ENCODE measurements at regions not wholly inside any gene's neighbourhood (a gene's known extent, or its start where the extent isn't known, plus 50 kb on each side); places are given as distances from the start of the nearest gene placed in this dataset.
"Not testable (repeated sequence)": the region's sequence is repeated elsewhere in the genome, so short reads cannot be mapped to it uniquely, and the experiment has no call there.

- CTCF ChIA-PET, result no interaction called here
Measured at GRCh38 chrX:82412858-82413257, 1095.2 kb upstream of the POU3F4 start.

GRCh38 chrX:82442281-82442680 lies 1065.8 kb upstream of the POU3F4 start:
- H3K4me2 ChIP-seq, result no peak overlapping the region
- no TSS peak for BruUV-seq (replicated peaks)
- no peaks in the 10 kb centered on the region for H3K9me2 ChIP-seq (ENCODE audit: insufficient read depth)
- no peaks in the 10 kb centered on the region for H3K36me3 ChIP-seq (ENCODE audit: low read depth)
- no peak overlapping the region for H3K27ac ChIP-seq
- no peaks in the 10 kb centered on the region for H3K27me3 ChIP-seq (ENCODE audit: insufficient read depth, low read depth)
- no peak overlapping the region for H3K4me3 ChIP-seq
- H3F3A ChIP-seq (ENCODE audit: insufficient read depth, low read depth), result no peaks in the 10 kb centered on the region
- no peaks in the 10 kb centered on the region for H3K4me1 ChIP-seq (replicated peaks; ENCODE audit: insufficient read depth)
- intact Hi-C loops (cut with micrococcal nuclease; ENCODE audit: unreplicated experiment), result no loop called here
- H4K20me1 ChIP-seq (ENCODE audit: insufficient read depth), result no peaks in the 10 kb centered on the region
- no peak for TF ChIP-seq EZH2 (IDR thresholded peaks at IDR 0.05; ENCODE audit: low read depth)
- no peak for TF ChIP-seq CTCF (conservative IDR thresholded peaks at IDR 0.05)
- H2AFZ ChIP-seq, result no peak overlapping the region
- DNase-seq, result no peak
- no peaks in the 10 kb centered on the region for H3K9me3 ChIP-seq (ENCODE audit: insufficient read depth, low read depth)
- ChIA-PET POLR2A (ENCODE audit: unreplicated experiment) (no interaction called here), CTCF (no interaction called here)
- no peaks in the 10 kb centered on the region for H3K79me2 ChIP-seq (ENCODE audit: low read depth)

More at GRCh38 chrX:82412858-82413257, 1095.2 kb upstream of the POU3F4 start:
- intact Hi-C loops (cut with micrococcal nuclease; ENCODE audit: unreplicated experiment), result no loop called here
- no peak overlapping the region for H2AFZ ChIP-seq
- no peaks in the 10 kb centered on the region for H3F3A ChIP-seq (ENCODE audit: insufficient read depth, low read depth)
- TF ChIP-seq EZH2 (IDR thresholded peaks at IDR 0.05; ENCODE audit: low read depth) (no peak), CTCF (conservative IDR thresholded peaks at IDR 0.05) (no peak)
- no peak overlapping the region for H3K4me3 ChIP-seq
- H3K4me2 ChIP-seq, result no peak overlapping the region
- POLR2A ChIA-PET (ENCODE audit: unreplicated experiment), result no interaction called here
- no peaks in the 10 kb centered on the region for H3K4me1 ChIP-seq (replicated peaks; ENCODE audit: insufficient read depth)
- no peak for DNase-seq
- no peaks in the 10 kb centered on the region for H4K20me1 ChIP-seq (ENCODE audit: insufficient read depth)
- no peak overlapping the region for H3K27ac ChIP-seq
- no TSS peak for BruUV-seq (replicated peaks)
- no peaks in the 10 kb centered on the region for H3K9me3 ChIP-seq (ENCODE audit: insufficient read depth, low read depth)
- H3K36me3 ChIP-seq (ENCODE audit: low read depth), result no peaks in the 10 kb centered on the region
- H3K9me2 ChIP-seq (ENCODE audit: insufficient read depth), result no peaks in the 10 kb centered on the region
- H3K79me2 ChIP-seq (ENCODE audit: low read depth), result no peaks in the 10 kb centered on the region
- no peaks in the 10 kb centered on the region for H3K27me3 ChIP-seq (ENCODE audit: insufficient read depth, low read depth)

- Histone ChIP-seq H3K4me3 (no peak overlapping the region), H3K9me2 (ENCODE audit: insufficient read depth) (no peaks in the 10 kb centered on the region), H3K36me3 (ENCODE audit: low read depth) (no peaks in the 10 kb centered on the region), H2AFZ (no peak overlapping the region), H3K27ac (no peak overlapping the region), H3K4me1 (replicated peaks; ENCODE audit: insufficient read depth) (no peaks in the 10 kb centered on the region), H3K9me3 (ENCODE audit: insufficient read depth, low read depth) (no peaks in the 10 kb centered on the region), H4K20me1 (ENCODE audit: insufficient read depth) (no peaks in the 10 kb centered on the region), H3K79me2 (ENCODE audit: low read depth) (no peaks in the 10 kb centered on the region), H3K27me3 (ENCODE audit: insufficient read depth, low read depth) (no peaks in the 10 kb centered on the region), H3F3A (ENCODE audit: insufficient read depth, low read depth) (no peaks in the 10 kb centered on the region), H3K4me2 (no peak overlapping the region)
- no peak for DNase-seq
- BruUV-seq (replicated peaks), result no TSS peak
- ChIA-PET CTCF (no interaction called here), POLR2A (ENCODE audit: unreplicated experiment) (no interaction called here)
- TF ChIP-seq EZH2 (IDR thresholded peaks at IDR 0.05; ENCODE audit: low read depth) (no peak), CTCF (conservative IDR thresholded peaks at IDR 0.05) (no peak)
- intact Hi-C loops (cut with micrococcal nuclease; ENCODE audit: unreplicated experiment), result no loop called here
Measured at GRCh38 chrX:82451725-82452124, 1056.4 kb upstream of the POU3F4 start.

GRCh38 chrX:82455852-82456251 lies 1052.2 kb upstream of the POU3F4 start:
- CTCF ChIA-PET; H3K9me2 ChIP-seq (ENCODE audit: insufficient read depth); H3K36me3 ChIP-seq (ENCODE audit: low read depth); BruUV-seq (replicated peaks); H3K4me2 ChIP-seq; H3K27ac ChIP-seq; H3K4me3 ChIP-seq; H3K79me2 ChIP-seq (ENCODE audit: low read depth); DNase-seq; H2AFZ ChIP-seq; H4K20me1 ChIP-seq (ENCODE audit: insufficient read depth); H3K4me1 ChIP-seq (replicated peaks; ENCODE audit: insufficient read depth); H3K27me3 ChIP-seq (ENCODE audit: insufficient read depth, low read depth); H3F3A ChIP-seq (ENCODE audit: insufficient read depth, low read depth); intact Hi-C loops (cut with micrococcal nuclease; ENCODE audit: unreplicated experiment); H3K9me3 ChIP-seq (ENCODE audit: insufficient read depth, low read depth); POLR2A ChIA-PET (ENCODE audit: unreplicated experiment): not testable (repeated sequence)

Measured in PC-9 (cell line).